HFF-Myc (cell line): ENCODE measurements at regions not wholly inside any gene's neighbourhood (a gene's known extent, or its start where the extent isn't known, plus 50 kb on each side); places are given as distances from the start of the nearest gene placed in this dataset.
"Not testable (repeated sequence)": the region's sequence is repeated elsewhere in the genome, so short reads cannot be mapped to it uniquely, and the experiment has no call there.

ENCODE experiments used
- DNase-seq: peaks from one replicate; pipeline ENCODE4 v3.0.0-alpha.2; 2011; ENCODE audit warnings: low read depth; ENCODE audit errors: extremely low read depth
- H3K4me3 ChIP-seq: replicated peaks from 2 replicates; pipeline ENCODE4 v1.5.1; 2011; ENCODE audit warnings: low read depth, mild to moderate bottlenecking, control low read depth, low read length

DNA sequence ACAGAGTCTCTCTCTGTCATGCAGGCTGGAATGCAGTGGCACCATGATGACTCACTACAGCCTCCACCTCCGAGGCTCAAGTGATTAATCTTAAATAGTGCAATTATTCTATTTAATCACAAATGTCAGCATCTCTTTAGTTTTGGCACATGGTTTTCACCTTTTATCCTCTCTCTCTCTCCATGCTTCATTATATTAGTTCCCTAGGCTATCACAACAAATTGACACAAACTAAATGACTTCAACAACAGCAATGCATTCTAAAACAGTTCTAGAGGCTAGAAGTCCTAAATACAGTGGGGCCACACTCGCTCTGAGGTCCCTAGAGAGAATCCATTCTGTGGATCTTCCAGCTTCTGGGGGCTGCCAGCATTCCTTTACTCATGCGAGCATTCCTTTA is 178.2 kb upstream of the ZNG1F start:
- not testable (repeated sequence) for DNase-seq, H3K4me3 ChIP-seq

GRCh38 chr9:41361790-41362189 is 172.7 kb upstream of the ZNG1F start:
- not testable (repeated sequence) for DNase-seq, H3K4me3 ChIP-seq

DNA sequence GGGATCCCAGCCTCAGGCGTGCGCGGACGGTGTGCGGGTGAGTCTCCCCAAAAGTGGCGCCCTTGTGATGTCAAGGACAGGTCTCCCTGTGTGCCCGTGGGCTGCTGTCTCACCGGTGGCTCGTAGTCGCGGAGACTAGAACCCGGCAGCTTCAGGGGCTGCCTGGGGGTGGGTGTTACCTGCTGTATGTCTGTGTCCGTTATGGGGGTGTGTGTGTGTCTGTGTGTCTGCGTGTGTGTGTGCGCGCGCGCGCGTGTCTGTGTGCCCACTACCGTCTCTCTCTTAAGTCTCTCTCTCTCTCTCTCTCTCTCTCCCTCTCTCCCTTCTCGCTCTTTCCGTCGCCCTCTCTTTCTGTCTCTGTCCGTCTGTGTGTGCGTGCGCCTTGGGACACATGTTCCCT is 170.0 kb upstream of the ZNG1F start:
- DNase-seq = not testable (repeated sequence)
- H3K4me3 ChIP-seq = peak overlapping the region; percentile 59

DNA sequence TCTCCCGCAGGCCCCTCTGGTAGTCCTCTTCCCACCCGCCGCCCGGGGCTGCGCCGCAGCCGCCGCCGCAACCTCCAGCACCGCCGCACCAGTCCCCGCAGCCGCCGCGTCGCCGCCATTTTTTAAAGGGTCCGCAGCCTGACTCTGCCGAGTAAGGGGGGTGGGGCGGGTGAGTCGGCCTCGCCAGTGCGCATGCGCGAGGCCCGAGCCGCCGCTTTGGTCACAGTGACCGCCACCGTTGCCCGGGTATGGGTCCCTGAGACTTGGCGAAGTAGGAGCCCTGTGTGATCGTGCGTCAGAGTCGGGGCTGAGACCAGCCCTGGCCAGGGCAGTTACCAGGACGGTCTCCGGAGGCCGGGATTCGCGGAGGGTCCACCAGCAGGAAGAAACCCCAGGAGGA is 169.6 kb upstream of the ZNG1F start:
- DNase-seq = not testable (repeated sequence)
- peak overlapping the region; percentile 59 for H3K4me3 ChIP-seq

DNA sequence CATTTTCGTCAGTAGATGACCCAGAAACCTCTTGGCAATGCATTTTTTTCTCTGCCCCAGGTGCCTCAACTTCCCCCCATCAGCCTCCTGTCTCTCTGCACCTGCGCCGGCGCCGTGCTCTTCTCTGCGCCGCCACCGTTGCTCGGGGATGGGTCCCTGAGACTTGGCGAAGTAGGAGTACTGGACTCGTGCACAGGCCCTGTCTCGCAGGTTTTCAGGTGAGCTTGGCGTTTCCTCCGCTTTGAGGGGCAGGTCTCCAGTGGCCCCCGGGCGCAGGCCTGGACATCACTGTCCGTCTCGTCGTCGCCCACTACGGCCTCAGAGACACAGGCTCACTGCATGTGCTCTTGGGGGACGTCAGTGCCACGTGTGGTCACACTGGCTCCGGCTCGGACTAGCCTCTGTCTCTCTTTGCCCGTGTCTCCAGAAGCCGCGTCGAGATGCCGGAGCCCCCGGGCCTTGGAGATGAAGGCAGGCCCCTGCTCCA is 168.8 kb upstream of the ZNG1F start:
- peak overlapping the region; percentile 59 for H3K4me3 ChIP-seq

GRCh38 chr9:41357350-41357748 is 168.2 kb upstream of the ZNG1F start:
- not testable (repeated sequence) for H3K4me3 ChIP-seq, DNase-seq

More for the DNA sequence above, 168.8 kb upstream of the ZNG1F start:
- not testable (repeated sequence) for DNase-seq

- DNase-seq, H3K4me3 ChIP-seq: not testable (repeated sequence)
These were observed 167.7 kb upstream of the ZNG1F start for GRCh38 chr9:41356588-41357349.

- H3K4me3 ChIP-seq, DNase-seq: not testable (repeated sequence)
These were observed 166.8 kb upstream of the ZNG1F start for GRCh38 chr9:41355712-41356450.

- not testable (repeated sequence) for H3K4me3 ChIP-seq
These were observed 165.9 kb upstream of the ZNG1F start for GRCh38 chr9:41354978-41355377.

DNA sequence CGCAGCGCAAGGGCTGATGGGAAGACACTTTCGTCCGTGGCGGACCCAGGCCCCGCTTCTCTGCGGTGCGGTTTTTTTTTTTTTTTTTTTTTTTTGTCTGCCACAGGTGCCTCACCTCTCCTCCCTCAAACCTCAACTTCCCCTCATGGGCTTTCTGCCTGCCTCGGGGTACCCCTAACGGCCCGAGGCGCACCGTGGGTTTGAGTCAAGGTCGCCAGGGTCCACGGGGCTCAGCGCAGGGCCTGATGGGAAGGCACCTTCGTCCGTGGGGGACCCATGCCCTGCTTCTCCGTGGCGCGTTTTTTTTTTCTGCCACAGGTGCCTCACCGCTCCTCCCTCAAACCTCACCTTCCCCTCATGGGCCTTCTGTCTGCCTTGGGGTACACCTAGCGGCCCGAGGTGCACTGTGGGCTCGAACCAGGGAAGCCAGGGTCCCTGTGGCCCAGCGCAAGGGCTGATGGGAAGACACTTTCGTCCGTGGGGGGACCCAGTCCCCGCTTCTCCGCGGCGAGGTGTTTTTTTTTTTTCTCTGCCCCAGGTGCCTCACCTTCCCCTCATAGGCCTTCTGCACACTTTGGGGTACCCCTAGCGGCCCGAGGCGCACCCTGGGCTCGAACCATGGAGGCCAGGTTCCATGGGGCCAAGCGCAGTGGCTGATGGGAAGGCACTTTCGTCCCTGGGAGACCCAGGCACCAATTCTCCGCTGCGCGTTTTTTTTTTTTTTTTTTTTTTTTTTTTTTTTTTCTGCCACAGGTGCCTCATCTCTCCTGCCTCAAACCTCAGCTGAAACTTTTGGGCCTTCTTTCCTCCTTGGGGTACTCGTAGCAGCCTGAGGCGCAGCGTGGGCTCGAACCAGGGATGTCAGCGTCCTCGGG is 165.2 kb upstream of the ZNG1F start:
- not testable (repeated sequence) for H3K4me3 ChIP-seq, DNase-seq

More at GRCh38 chr9:41354978-41355377, 165.9 kb upstream of the ZNG1F start:
- not testable (repeated sequence) for DNase-seq

- H3K4me3 ChIP-seq, DNase-seq: not testable (repeated sequence)
These were observed 163.9 kb upstream of the ZNG1F start for GRCh38 chr9:41353026-41353425.

DNA sequence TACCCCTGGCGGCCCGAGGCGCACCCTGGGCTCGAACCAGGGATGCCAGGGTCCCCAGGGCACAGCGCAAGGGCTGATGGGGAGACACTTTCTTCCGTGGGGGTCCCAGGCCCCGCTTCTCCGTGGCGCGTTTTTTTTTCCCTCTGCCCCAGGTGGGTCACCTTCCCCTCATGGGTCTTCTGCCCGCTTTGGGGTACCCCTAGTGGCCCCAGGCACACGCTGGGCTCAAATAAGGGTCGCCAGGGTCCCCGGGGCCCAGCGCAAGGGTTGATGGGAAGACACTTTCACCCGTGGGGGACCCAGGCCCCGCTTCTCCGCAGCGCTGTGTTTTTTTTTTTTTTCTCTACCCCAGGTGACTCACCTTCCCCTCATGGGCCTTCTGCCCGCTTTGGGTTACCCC is 163.3 kb upstream of the ZNG1F start:
- DNase-seq, H3K4me3 ChIP-seq: not testable (repeated sequence)

DNA sequence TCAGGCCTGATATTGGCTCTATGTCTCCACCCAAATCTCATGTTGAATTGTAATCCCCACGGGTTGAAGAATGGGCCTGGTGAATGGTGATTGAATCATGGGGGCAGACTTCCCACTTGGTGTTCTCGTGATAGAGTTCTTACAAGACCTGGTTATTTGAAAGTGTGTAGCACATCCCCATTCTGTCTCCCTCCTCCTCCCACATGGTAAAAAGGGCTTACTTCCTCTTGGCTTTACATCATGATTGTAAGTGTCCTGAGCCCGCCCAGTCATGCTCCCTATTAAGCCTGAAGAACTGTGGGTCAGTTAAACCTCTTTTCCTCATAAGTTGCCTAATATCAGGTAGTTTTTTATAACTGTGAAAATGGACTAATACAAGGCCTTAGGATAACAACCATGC is 158.8 kb upstream of the ZNG1F start:
- DNase-seq, H3K4me3 ChIP-seq: not testable (repeated sequence)

- DNase-seq, H3K4me3 ChIP-seq: not testable (repeated sequence)
These were observed 143.4 kb upstream of the ZNG1F start for GRCh38 chr9:41332562-41332961.

DNA sequence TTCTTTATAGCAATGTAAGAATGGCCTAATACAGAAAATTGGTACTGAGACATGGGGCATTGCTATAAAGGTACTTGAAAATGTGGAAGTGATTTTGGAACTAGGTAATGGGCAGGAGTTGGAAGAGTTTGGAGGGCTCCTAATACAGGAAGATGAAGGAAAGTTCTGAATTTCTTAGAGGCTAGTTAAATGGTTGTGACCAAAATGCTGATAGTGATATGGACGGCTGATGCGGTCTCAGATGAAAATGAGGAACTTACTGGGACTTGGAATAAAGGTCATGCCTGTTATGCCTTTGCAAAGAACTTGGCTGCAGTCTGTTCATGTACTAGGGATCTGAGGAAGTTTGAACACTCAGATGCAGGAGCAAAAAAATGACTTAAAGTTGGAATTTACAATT is 132.2 kb upstream of the ZNG1F start:
- not testable (repeated sequence) for DNase-seq, H3K4me3 ChIP-seq

- DNase-seq = not testable (repeated sequence)
These were observed 119.8 kb upstream of the ZNG1F start for GRCh38 chr9:41308953-41309352.

DNA sequence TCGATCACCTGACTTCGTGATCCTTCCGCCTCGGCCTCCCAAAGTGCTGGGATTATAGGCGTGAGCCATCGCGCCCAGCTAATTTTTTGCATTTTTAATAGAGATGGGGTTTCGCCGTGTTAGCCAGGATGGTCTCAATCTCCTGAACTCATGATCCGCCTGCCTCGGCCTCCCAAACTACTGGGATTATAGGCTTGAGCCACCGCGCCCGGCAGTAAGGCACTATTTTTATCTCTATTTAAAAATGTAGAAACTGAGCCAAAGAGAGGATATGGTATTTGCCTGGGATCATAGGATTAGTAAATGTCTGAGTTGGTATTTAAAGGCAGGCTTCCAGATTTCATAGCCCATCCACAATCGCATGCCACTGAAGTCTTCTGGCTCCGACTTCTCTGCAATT is 96.6 kb upstream of the ZNG1F start:
- H3K4me3 ChIP-seq, DNase-seq: not testable (repeated sequence)

More at GRCh38 chr9:41308953-41309352, 119.8 kb upstream of the ZNG1F start:
- not testable (repeated sequence) for H3K4me3 ChIP-seq
